GM12872 (cell line): ENCODE measurements at regions not wholly inside any gene's neighbourhood (a gene's known extent, or its start where the extent isn't known, plus 50 kb on each side); places are given as distances from the start of the nearest gene placed in this dataset.

Experiments
- TF ChIP-seq, protein P1 (sequence below): IDR thresholded peaks from 3 replicates; pipeline ENCODE4 v1.5.1; 2011; ENCODE audit warnings: low read depth, mild to moderate bottlenecking, low read length, moderate library complexity; ENCODE audit not compliant: insufficient read depth

DNA sequence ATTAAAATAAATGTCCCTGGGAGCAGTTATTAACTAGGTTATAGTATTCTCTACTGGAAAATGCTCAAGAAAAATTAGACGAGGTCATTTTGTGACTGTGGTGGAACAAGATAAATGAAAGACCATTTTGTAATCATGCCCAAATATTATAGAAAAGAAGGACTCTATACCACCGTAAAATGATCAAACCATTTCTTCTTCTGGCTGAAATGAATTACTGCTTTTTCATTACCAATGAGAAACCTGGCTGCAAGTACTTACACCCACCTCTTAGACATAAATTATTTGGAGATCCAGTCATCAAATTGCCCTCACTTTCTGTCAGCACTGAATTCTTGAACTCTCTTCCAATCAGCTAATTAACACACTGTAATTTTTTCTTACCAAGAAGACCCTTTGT, 74.2 kb upstream of the FSIP2 start:
- TF ChIP-seq, protein P1, sequence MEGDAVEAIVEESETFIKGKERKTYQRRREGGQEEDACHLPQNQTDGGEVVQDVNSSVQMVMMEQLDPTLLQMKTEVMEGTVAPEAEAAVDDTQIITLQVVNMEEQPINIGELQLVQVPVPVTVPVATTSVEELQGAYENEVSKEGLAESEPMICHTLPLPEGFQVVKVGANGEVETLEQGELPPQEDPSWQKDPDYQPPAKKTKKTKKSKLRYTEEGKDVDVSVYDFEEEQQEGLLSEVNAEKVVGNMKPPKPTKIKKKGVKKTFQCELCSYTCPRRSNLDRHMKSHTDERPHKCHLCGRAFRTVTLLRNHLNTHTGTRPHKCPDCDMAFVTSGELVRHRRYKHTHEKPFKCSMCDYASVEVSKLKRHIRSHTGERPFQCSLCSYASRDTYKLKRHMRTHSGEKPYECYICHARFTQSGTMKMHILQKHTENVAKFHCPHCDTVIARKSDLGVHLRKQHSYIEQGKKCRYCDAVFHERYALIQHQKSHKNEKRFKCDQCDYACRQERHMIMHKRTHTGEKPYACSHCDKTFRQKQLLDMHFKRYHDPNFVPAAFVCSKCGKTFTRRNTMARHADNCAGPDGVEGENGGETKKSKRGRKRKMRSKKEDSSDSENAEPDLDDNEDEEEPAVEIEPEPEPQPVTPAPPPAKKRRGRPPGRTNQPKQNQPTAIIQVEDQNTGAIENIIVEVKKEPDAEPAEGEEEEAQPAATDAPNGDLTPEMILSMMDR, result no peak

DNA sequence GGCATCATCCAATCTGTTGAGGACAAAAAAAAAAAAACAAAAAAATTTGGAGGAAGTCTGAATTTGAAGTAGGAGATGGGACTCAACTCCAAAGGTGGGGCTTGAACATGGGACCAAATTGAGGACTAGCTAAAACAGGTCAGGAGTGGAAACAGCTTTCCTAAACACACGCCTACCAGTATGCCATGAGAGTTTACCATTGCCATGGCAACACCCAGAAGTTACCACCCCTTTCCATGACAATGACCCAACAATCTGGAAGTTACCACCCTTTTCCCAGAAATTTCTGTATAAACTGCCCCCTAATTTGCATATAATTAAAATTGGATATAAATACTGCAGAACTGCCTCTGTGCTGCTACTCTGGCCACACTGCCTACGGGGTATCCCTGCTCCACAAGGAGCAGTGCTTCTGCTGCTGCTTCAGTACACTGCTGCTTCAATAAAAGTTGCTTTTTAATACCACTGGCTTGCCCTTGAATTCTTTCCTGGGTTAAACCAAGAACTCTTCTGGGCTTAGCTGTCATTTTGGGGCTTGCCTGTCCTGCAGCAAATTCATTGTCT, 73.3 kb upstream of the FSIP2 start:
- TF ChIP-seq, protein P1, result no peak

DNA sequence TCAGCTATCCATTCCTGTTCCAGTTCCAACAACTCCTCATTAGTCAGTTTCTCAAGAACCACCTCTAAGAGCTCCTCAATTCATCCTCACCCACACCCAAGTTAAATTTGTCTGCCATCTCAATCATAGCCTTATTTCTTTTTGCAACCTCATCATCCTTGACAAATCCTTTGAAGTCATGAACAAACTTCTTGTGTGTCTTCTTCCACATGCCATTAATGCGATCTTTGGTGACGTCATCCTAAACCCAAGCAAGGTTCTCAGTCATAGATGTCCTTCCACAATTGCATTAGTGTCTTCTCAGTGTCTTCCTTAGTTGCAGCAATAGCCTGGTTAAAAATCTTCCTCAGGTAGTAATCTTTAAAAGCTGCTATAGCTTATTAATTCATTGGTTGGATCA, 71.2 kb upstream of the FSIP2 start:
- TF ChIP-seq, protein P1, result no peak

DNA sequence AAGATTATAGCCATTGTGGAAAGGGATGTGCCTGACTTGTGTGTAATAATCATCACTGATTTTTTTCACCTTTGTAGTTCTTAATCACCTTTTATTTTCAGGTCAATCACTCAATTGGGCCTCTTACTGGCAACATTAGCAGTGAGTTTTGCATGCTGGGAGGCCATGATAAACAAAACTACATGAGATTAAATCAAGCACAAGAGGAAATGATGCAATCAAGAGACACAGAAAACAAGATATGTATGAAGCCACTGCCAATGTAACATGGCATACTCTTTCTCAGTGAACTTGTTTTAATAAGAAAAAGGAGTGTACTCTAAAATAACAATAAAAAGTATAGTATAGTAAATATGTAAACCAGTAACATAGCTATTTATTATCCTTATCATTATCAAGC, 69.9 kb upstream of the FSIP2 start:
- TF ChIP-seq, protein P1, result no peak

DNA sequence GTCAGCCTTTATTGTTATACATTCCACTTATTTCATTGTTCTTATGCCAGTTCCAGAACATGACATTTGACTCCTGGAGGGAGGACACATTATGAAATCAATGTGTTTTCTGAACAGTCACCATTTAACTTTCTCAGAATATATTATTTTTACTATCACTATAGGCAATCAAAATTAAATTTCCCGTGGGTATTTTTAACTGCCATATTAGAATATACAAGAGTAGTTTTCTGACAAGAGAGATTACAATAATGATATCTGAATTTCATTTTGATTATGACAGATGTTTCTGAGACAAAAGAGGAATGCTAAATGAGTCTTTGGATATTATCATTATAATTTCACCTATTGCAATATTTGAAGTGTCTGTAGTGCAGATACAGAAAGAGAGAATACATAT, 64.4 kb upstream of the FSIP2 start:
- TF ChIP-seq, protein P1, result no peak

DNA sequence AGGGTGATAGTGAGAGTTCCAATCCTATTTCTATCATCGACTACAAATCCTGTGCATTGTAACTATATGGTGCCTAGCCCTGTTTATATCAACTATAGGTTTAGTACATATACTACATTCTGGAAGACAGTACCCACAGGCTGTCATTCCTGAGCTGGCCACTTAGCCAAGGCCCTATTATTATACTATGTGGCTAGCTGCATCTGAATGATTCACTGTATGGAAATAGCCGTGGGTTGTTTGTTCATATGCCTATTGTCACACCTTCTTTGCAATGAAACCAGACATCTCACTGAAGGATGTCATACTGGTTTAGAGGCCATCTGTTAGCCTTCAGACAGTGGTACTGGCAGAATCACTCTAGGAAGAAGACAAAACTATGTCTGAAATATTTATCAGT, 62.3 kb upstream of the FSIP2 start:
- TF ChIP-seq, protein P1, result no peak

DNA sequence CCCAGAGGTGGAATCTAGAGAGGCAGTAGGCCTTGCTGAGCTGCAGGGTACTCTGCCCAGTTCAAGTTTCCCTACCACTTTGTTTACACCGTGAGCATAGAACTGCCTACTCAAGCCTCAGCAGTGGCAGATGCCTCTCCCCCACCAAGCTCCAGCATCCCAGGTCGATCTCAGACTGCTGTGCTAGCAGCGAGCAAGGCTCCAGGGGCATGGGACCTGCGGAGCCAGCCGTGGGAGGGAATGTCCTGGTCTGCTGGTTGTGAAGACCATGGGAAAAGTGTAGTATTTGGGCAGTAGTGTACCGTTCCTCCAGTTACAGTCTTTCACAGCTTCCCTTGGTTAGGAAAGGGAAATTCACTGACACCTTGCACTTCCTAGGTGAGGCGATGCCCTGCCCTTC, 50.6 kb upstream of the FSIP2 start:
- TF ChIP-seq, protein P1, result no peak
